ENCODE measurements at regions not wholly inside any gene's neighbourhood (a gene's known extent, or its start where the extent isn't known, plus 50 kb on each side); places are given as distances from the start of the nearest gene placed in this dataset.

GRCh38 chr13:58455094-58455493 is 823.5 kb downstream of the PCDH17 start:
- TF ChIP-seq ZBTB33 (IDR thresholded peaks at IDR 0.05) (no peak), CTCF (IDR thresholded peaks at IDR 0.05; ENCODE audit: low read depth, low read length, missing input control) (no peak), TAF1 (conservative IDR thresholded peaks at IDR 0.05) (no peak), MAX (IDR thresholded peaks at IDR 0.05) (no peak), SP1 (IDR thresholded peaks at IDR 0.05) (no peak), RAD21 (IDR thresholded peaks at IDR 0.05) (no peak), EGR1 (IDR thresholded peaks at IDR 0.05; ENCODE audit: low read depth in 2 of 2) (no peak), ATF3 (IDR thresholded peaks at IDR 0.05) (no peak), REST (IDR thresholded peaks at IDR 0.05) (no peak), JUND (IDR thresholded peaks at IDR 0.05) (no peak), NR2F2 (IDR thresholded peaks at IDR 0.05) (no peak), HNF4A (conservative IDR thresholded peaks at IDR 0.05) (no peak)
